Stimulated activated CD4-positive, alpha-beta T cell treated with anti-CD3 and anti-CD28 coated beads, TNF-alpha, amount 100 ng/mL, for 48 hours (primary cell): ENCODE measurements at regions not wholly inside any gene's neighbourhood (a gene's known extent, or its start where the extent isn't known, plus 50 kb on each side); places are given as distances from the start of the nearest gene placed in this dataset.
"Not testable (repeated sequence)": the region's sequence is repeated elsewhere in the genome, so short reads cannot be mapped to it uniquely, and the experiment has no call there.

Experiments used
- DNase-seq, 3 donors: peaks; one replicate each; pipeline ENCODE4 v3.0.0-alpha.2; 2020; ENCODE audit warnings: low read depth in 3 of 3

DNA sequence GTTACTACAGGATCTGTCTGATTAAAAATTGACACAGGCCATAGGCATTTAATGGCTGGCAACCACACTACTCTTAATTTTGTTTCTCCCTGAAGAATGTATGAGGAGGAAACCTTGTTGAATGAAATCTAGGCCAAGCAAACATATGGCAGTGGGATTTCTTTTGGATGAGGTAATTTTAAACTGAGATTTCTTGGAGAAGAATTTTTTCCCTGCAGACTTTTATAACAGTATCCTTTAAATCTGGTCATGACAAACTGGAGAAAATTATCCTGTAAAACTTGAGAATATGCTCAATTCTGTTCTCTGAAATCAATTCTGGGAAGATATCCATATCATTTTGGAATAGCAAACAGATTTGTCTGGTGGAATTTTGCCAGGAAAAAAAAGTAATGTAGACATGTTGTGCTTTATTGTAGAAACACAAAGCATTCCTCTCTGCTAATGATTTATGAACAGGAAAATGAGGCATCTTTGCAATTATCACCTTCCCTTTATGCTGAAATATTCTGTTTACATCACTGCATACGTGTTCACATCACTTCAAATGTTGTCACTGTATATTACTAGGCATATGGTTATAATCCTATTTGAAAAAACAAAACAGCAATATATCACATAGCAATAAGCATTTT is 108.3 kb upstream of the ARSJ start:
- DNase-seq: no peak

DNA sequence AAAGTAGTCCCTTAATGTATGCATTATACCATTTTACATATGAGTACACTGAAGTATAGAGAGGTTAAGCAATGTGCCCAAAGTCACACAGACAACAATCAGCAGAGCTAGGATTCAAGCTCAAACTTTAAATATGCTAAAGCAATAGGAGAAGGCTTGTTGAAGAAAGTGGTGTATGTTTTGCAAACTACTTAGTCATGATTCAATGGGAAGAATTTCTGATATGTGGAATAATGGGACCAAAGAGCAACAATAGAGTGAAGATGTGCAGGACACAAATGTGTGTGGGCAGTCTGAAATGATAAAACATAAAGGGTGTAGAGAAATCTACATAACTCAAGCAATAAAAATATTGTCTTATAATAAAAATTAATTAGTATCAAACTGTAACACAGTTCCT is 109.0 kb upstream of the ARSJ start:
- DNase-seq: no peak

DNA sequence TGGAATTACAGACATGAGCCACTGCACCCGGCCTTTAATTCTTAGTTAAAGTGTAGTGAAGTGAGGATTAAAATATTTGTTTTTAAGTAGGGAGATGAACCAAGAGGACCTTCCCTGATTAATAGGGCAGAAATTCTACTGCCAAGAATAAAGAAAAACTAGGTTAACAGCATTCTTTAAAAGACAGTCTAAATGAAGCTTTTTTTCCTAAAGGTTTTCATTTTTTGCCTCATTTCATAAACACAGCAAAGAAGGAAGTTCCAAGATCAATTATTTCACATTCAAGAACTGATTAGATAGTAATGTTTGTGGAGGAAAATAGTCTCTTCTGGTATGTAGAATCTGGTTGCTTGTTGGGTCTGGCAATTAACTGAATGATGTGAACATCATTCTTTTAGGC is 112.1 kb upstream of the ARSJ start:
- no peak for DNase-seq

DNA sequence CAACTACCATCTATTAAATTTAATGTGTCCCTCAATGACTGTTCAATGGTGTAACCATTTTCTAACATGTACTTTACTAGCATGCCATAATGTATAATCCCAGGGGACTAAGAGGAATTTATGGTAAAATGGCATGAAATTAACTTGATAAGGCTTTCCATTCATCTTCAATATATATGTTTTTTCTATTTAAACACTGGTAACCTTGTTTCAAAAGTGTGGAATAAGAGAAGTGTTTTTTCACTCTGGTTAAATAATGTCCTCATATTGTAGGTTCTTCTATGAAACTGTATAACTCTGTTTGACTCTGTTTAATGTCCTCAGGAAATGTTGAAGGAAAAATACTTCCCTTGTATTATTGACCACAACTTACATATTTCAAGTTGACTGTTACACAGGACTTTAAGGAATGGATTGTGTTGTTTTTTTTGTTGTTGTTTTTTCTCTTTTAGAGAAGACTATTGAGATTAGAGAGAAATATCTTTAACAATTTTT is 113.8 kb upstream of the ARSJ start:
- no peak for DNase-seq

DNA sequence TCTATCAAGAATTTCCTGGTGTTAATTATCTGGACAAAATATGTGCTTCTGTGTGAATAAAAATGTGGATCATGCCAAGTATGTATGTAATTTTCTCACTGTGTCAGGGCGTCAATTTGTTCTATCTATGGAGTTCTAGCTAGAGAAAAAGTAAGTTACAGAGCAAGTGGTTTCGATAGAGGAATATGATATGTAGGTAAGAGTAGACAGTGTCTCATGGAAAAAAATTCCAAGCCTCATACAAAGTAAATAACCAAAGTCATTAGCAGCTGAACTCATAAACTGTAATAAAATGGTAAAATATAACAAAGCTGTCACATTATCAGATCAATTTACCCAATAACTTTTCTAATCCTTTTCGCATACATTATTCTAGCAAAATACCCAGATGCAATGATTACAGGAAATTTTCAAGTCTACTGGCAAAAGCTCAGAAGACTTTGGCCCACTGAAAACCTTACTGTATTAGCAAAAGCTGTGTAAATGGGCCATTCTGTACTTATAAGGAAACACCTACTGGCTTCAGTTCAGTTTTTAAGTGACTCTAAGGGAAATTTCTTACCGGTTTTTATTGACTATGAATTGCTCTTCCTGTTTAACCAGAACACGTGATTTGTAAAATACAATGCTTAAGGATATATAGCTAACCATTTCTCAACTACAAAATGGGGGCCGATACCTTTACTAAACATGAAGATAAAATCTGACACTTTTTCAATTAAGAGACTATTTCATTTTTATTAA is 121.0 kb upstream of the ARSJ start:
- DNase-seq: no peak

DNA sequence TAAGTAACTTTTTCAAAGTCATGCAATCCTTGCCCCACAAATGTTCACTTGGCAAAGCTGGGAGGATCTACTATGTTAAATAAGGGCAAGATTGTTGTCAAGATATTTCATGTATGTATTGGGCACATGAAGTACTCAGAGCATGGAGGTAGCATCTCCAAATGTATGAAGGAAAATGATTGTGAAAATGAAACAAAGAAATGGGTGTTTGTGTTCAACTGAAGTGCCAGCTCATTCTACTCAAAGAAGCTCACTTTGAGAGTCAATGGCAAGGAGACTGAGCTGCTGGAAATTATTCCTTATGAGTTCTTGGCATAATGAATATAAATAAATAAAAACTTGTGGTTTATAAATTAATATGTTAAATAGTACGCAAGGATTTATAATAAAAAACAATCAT is 124.5 kb upstream of the ARSJ start:
- no peak for DNase-seq

DNA sequence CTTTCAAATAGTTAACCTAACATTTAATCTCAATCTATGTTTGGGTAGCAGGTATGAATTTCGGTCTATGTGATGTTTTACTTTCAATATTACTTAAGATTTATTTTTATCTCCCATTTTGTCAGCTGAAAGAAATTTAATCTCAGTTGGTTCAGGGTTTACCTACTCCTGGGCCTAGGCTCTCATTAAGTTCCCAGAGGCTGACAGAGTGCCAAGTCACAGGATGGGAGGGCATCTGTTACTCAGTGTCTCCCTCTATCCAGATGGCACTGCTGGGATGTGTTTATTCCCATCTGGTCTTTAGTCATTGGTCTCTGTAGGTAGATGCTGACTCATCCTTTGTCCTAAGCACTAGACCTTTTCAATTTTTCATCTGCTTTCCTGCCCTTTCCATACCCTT is 129.4 kb upstream of the ARSJ start:
- DNase-seq: no peak

DNA sequence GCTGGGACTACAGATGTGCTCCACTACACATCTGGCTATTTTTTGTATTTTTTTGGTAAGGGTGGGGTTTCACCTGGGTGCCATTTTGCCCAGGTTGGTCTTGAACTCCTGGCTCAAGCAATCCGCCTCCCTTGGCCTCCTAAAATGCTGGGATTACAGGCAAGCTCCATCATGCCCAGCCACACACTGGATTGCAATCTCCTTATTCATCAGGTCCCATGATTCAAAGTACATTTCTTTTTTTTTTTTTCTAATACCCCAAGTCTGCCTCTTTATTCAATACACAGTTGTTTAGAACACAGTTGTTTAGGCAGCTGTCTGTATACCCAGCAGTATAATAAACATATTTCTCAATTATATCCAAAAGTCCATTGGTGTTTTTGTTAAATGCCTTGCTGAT is 130.3 kb upstream of the ARSJ start:
- DNase-seq: no peak

DNA sequence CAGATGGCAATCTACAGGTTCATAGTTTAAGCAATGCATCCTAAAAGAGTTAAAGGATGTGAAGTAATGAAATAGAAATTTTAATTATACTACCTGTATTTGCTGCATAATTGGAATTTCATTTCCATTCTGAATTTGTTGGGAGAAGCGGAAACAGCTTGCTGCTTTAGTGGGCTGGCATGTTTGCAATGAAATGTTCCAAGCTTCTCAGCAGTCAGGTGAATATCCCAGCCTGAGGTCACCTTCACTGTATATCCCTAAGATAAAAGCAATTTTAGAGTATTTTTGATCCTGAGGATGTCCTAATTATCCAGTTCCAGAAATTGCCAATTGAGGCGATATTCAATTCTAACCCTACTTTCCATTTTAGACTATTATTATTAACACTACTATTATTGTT is 136.1 kb upstream of the ARSJ start:
- no peak for DNase-seq

DNA sequence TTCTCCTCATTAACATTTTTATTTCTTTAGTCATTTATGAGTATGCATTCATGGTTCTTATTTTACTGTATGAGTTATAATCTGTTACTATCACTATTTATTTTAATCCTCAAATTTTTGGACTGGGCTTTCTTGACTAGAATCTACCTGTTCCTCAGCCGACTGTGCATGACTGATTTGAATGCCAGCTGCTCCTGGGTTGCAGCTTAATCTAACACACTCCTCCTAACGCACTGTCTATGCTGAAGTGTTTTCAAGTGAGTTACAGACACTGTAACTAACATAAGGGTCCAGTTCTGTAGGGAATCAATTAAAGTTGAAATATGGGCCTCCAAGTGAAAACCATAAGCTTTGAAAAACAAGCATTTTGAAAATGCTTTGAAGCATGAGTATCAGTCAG is 137.4 kb upstream of the ARSJ start:
- DNase-seq: no peak

DNA sequence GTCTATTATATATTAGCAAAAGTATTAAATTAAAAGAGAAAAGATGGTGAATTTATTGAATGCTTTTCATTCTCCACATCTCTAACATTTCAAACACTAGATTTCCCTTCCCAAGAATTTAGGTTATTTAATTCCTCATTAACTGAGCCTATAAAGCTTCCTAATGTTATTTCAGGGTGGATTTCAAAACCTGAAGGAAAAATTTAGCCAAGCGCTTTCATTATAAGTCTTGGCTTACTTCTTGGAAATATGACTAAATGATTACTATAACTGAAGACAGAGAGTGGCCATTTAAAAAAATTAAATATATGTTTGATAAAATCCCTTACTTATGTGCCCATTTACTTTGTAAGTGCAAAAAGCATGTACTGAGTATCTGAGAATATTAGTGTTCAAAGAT is 141.8 kb upstream of the ARSJ start:
- no peak for DNase-seq

DNA sequence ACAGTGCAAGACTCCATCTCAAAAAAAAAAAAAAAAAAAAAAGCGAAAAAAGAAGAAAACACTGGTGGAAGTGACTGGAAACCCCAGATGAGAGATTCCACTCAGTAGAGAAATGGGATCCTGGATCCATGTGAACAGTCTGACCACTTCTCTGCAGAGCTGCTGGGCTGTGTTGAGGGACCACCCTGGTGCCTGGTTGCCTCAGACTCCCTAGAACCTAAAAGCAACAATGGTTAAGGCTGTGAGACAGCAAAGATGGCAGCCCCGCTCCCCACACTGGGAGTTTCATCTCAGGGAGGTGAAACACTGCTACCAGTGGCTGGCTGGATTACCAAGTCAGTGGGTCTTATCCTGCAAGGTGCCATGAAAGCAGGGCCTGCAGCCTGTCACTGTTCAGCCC is 152.8 kb upstream of the ARSJ start:
- no peak for DNase-seq

DNA sequence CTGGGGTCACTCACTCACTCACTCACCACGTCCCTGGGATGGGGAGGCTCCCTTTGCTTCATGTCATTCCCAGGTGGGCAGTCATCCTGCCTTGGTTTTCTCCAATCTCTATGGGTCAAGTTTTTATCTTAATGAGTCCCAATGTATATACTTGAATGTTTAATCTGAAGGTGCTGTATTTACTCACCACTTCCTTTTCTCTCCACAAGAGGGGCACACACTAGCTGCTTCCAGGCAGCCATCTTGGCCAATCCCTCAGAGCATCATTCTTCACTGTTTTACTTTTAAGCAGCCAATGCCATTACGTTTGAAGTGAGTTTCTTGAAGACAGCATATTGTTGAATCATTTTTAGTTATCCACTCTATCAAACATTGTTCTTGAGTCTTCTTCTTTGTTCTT is 153.4 kb upstream of the ARSJ start:
- no peak for DNase-seq

DNA sequence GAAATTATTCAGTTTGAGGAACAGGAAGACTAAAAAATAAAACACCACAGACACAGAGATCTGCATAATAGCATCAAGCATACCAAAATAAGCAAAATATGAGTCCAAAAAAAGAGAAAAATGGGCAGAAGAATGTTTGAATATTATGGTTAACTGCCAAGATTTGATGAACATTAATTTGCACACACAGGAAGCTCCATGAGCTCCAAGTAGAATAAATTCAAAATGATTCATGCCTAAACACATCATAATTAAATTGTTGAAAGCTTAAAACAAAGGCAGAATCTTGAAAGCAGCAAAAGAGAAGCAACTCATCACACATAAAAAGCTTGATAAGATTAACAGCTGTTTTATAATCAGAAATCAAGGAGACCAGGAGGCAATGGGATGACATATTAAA is 156.6 kb upstream of the ARSJ start:
- no peak for DNase-seq

DNA sequence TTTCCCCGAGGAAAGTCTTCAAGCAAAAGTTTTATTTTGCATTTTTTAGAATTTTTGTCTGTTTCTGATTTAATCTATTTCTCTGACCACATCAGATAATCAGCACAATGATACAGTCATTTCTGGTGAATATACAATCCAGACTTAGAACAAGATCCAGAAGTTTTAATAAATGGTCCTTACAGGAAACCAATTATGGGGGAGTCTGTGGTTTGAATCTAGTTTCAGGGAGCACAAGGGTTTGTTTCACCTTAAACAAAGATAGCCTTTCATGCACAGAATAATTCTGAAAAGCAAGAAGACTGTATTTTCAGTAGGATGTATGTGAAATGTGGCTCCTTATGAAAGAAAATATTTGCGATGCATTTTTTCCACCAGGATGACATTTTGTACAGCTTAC is 158.5 kb upstream of the ARSJ start:
- no peak for DNase-seq

DNA sequence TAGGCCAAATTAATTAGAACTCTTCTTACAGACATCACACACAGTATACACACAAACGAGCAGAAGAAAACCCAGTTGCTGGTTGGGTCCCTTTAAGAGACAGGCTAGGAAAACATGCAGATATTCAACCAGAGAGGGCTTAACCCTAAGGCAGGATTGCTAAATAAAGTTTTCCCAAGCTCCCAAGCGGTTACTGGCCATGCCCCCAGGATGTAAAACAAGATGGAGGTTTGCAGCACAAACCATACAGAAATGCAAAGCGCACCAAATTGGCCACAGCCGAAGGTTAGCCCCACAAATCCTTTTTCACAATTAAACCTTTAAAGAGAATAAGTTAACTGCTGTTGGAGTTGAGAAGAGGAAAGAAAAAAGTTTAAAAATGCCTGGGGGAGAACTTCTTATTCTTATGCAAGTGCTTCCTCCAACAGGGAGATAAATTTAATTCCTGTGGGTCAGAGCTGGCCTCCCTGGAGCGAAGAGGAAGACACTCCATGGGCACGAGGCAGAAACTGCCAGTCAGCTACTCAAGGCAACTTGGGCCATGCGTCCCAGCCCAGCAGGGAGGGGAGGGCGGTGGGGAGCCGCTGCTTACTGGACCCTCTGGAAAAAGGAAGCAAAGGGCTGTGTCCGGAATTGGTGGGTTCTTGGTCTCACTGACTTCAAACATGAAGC is 167.6 kb upstream of the ARSJ start:
- DNase-seq: no peak

DNA sequence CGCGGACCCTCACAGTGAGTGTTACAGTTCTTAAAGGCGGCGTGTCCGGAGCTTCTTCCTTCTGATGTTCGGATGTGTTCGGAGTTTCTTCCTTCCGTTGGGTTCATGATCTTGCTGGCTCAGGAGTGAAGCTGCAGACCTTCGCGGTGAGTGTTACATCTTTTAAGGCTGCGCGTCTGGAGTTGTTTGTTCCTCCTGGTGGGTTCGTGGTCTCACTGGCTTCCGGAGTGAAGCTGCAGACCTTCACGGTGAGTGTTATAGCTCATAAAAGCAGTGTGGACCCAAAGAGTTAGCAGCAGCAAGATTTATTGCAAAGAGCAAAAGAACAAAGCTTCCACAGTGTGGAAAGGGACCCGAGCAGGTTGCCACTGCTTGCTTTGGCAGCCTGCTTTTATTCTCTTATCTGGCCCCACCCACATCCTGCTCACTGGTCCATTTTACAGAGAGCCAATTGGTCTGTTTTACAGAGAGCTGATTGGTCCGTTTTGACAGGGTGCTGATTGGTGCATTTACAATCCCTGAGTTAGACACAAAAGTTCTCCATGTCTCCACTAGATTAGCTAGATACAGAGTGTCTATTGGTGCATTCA is 168.3 kb upstream of the ARSJ start:
- DNase-seq: peak in 1 of 3 donors; percentile 1

DNA sequence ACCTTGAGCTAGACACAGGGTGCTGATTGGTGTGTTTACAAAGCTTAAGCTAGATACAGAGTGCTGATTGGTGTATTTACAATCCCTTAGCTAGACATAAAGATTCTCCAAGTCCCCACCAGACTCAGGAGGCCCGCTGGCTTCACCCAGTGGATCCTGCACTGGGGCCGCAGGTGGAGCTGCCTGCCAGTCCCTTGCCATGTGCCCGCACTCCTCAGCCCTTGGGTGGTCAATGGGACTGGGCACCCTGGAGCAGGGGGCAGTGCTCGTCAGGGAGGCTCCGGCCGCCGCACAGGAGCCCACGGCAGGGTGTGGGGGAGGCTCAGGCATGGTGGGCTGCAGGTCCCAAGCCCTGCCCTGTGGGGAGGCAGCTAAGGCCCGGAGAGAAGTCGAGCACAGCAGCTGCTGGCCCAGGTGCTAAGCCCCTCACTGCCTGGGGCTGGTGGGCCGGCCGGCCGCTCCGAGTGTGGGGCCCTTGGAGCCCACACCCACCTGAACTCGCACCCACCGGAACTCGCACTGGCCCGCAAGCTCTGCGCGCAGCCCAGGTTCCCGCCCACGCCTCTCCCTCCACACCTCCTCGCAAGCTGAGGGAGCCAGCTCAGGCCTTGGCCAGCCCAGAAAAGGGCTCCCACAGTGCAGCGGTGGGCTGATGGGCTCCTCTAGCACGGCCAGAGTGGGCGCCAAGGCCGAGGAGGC is 169.1 kb upstream of the ARSJ start:
- DNase-seq: not testable (repeated sequence)

DNA sequence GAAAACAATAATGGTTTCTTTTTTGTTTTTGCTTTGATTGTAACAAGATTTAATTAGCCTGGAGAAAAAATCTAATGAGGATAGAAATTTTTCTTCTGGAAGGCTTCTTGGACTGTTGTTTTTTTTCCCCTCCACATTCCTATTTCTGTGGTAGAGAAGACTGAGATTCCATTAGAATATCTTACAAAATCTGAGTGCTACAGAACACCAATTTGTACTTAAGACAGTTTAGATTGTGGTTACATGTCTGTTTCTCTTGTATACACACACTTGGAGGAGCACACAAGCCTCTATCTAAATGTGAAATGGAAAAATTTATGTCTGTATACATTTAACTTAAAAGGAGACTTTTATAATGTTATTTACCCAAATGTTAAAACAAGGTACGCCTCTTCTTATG is 176.9 kb upstream of the ARSJ start:
- DNase-seq: no peak

DNA sequence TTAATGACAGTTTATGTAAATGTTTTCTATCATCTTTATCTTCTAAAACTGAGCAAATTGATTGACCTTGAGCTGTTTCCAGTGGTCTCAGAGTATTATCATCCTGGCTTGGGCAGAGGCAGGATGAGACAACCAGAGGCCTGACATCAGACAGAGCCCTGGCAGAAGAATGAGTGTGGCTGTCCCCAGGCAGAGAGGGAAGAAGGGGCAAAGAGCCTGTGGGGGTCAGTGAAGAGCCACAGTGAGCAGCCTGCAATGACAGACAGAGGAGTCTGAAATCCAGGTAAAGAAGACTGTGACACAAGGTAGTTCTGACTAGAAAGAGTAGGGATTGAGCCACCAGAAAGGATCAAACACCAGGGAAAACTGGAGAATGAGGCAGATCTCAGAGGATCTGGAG is 182.4 kb upstream of the ARSJ start:
- DNase-seq: no peak

DNA sequence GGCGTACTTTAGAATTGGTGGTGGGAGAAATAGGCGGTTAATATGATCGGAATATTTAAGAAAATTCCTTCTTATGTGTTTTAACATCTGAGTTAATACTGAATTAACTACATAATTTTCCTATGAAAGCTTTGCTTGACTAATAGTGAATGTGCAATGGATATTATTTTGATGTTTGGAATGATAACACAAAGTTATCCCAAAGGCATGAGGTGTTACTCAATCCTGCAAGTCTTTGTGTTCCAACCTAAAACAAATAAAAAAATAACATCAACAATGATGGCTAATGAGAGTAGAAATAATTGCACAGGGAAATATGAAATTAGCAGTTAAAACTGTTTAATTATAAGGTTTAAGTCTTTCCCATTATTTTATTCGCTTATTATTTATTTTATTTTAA is 183.6 kb upstream of the ARSJ start:
- no peak for DNase-seq

DNA sequence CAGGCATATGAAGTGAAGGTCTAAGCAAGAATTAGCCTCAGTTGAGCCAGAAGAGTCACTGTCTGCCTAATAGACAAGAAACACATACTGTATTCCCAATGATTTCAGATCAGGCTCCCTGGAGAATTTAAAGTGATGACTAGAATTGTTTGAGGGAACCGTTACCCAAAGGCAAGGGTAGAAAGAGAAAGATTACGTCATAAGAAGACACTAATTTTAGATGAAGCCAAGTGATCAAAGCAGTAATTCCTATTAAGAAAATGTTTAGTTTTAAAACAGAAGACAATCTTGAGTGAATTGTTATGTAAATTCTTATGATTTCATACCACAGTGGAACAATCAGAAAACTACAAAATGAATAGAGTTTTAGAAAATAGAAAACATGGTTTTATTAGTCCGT is 194.5 kb upstream of the ARSJ start:
- DNase-seq: no peak
